Fibroblast of the aortic adventitia (primary cell): ENCODE measurements at regions not wholly inside any gene's neighbourhood (a gene's known extent, or its start where the extent isn't known, plus 50 kb on each side); places are given as distances from the start of the nearest gene placed in this dataset.
"Not testable (repeated sequence)": the region's sequence is repeated elsewhere in the genome, so short reads cannot be mapped to it uniquely, and the experiment has no call there.

ENCODE experiments used
- DNase-seq: peaks from one replicate; pipeline ENCODE4 v3.0.0-alpha.2; 2010; ENCODE audit warnings: low read depth
- H3K4me3 ChIP-seq: 2 replicates; pipeline ENCODE4 v1.5.1; 2011; ENCODE audit warnings: low read depth, mild to moderate bottlenecking, control low read depth, low read length, moderate library complexity
- CTCF ChIP-seq: IDR thresholded peaks from 2 replicates; pipeline ENCODE4 v1.5.1; 2011; ENCODE audit warnings: mild to moderate bottlenecking, low read length, control low read depth, inconsistent platforms; ENCODE audit not compliant: insufficient read depth

DNA sequence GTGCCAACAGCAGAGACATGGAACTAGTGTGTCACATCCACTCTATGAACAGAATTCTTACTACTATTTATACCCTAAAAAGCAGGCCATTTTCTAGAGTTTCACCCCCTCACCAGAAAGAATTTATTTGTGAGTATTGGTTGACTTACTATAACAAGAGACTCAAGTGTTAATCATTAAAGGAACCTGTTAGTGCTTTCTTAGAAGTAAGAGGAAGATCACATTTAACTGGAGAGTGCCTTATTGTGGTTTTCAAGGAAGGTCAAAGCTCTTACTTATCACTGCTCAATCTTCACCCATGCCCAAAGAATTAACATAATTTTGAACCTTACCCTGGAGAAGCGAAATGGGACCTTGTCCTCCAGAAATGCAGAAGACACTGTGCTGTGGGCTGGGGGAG is 169.3 kb upstream of the PRSS1 start:
- no peak for DNase-seq
- no peak for TF ChIP-seq CTCF

GRCh38 chr7:142575351-142575750 is 173.9 kb upstream of the PRSS1 start:
- not testable (repeated sequence) for H3K4me3 ChIP-seq, DNase-seq

More for the DNA sequence above, 169.3 kb upstream of the PRSS1 start:
- no peak overlapping the region for H3K4me3 ChIP-seq

DNA sequence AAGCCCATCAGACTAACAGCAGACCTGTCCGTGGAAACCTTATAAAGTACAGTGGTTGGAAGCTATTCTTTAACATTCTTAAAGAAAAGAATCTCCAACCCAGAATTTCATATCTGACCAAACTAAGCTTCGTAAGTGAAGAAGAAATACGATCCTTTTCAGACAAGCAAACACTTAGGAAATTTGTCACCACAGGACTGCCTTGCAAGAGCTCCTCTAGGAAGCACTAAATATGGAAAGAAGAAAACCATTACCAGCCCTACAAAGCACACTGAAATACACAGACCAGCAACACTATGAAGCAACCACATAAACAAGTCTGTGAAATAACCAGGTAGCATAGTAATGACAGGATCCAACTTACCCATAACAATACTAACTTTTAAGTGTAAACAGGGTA is 177.7 kb upstream of the PRSS1 start:
- no peak for DNase-seq
- H3K4me3 ChIP-seq = no peak overlapping the region
- TF ChIP-seq CTCF = no peak

DNA sequence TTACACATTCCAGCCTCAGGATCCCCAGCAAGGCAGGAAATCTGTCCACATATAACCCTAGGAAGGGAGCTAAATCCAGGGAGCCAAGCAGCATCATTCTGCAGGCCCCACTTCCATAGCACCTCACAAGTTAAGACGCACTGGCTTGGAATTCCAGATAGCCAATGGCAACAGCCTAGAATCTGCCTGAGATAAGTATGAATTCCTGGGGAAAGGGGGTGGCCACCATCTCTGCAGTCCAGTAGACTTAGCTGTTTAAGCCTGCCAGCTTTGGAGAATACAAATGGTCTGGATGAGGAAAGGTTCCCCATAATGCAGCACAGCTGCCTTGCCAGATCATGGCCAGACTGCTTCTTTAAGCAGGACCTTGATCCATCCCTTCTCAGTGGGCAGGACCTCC is 179.4 kb upstream of the PRSS1 start:
- TF ChIP-seq CTCF = no peak
- peak; percentile 63 for DNase-seq
- H3K4me3 ChIP-seq = no peak overlapping the region

DNA sequence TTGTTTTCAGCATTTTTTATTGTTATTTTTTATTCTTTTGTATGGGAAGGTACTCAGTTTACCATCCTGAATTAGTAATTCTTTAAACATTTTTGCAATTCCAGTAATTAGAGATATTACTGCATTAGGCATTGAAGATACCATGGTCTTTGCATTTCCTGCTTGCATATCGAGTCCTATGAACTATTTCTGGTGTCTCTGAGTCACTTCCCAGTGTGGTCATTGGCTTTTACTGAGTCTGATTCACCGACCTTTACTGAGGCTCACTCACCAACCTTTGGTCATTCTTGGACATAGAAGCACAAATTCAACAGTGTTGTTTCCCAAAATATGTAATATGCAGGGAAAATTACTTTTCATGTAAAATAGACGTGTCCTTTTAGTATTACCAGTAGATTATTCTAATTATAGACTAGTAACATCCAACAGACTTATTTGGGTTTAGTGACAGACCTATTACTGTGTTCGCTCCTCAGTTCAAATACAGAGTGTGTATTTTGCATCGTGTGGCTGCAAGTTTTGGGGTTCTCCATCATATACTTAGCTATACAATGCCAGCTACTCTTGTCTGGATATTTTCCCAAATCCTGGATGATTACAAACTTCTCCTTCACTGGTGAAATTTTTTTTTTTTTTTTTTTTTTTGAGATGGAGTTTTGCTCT is 180.7 kb upstream of the PRSS1 start:
- no peak overlapping the region for H3K4me3 ChIP-seq
- DNase-seq = peak; percentile 84
- no peak for TF ChIP-seq CTCF

DNA sequence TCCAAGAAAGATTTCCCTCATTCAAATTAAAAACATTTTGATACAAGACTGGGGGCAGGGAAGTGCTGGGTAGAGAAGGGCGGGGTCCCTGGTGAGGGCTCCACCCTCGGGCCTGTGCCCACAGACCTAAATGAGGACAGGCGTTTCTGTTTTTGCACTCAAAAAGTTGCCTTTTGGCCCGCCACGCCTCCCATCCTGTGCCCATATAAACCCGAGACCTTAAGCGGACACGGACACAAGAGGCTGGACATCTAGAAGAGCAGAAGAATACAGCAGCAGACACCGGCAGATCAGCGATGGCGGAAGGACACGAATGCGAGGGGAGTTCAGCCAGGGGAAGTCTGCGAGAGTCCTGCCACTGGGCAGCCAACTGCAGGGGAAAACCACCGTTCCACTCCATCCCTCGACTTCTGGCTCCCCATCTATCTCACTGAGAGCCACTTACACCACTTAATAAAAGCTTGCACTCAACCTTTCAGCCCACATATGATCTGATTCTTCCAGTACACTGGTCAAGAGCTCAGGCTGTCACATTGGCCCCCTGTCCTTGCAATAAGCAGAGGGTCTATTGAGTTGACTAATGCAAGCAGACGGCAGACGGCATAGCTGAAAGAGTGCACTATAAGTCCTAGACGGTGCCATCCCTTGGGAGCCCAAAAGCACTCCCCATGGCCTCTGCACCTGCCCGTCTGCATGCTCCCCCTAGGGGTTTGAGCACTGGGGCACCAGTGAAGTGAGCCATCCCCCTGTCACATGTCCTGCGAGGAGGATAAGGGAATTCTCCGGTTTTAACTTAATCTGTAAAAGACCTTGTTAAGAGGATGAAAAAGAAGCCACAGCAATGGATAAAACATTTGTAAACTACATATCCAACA is 181.8 kb upstream of the PRSS1 start:
- H3K4me3 ChIP-seq = no peak overlapping the region
- no peak for DNase-seq
- no peak for TF ChIP-seq CTCF

GRCh38 chr7:142566271-142566670 is 183.0 kb upstream of the PRSS1 start:
- no peak for TF ChIP-seq CTCF
- DNase-seq = no peak
- H3K4me3 ChIP-seq = no peak overlapping the region

- not testable (repeated sequence) for DNase-seq
Observed at GRCh38 chr7:142564125-142564524, 185.1 kb upstream of the PRSS1 start.

More at GRCh38 chr7:142564125-142564524, 185.1 kb upstream of the PRSS1 start:
- H3K4me3 ChIP-seq = not testable (repeated sequence)
